A673 (cell line): ENCODE measurements at regions not wholly inside any gene's neighbourhood (a gene's known extent, or its start where the extent isn't known, plus 50 kb on each side); places are given as distances from the start of the nearest gene placed in this dataset.

Experiments
- CTCF ChIP-seq: fragments of 300-800, 200-600 bp; sonication (generic); conservative IDR thresholded peaks from 2 replicates; pipeline ENCODE4 v1.5.1; 2017; ENCODE audit warnings: low read depth, mild to moderate bottlenecking, antibody characterized with exemption, low read length, moderate library complexity, mixed read lengths
- EZH2 ChIP-seq: fragments of 200-600 bp; sonication (generic); IDR thresholded peaks from 2 replicates; pipeline ENCODE4 v1.6.1; 2017; ENCODE audit warnings: borderline replicate concordance, low read depth, mild to moderate bottlenecking, mixed read lengths, antibody characterized with exemption, low read length; ENCODE audit not compliant: poor library complexity, severe bottlenecking

DNA sequence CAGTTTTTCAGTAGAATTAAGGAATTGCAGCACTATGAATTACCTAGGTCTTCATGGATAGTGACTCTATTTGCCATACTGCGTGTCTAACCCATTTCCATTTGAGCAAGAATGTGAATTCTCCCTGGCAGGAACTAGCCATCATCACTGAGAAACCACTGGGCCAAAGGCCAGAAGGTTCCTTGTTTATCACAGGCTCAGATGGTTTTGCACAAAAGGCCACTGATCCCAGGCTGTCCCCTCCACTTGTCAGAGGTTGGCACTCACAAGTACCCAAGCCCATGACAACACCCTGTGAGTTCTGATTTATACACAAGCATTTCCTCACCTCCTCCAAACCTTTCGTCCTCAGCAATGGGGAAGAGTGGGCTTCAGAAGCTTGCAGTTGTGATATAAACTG lies 131.8 kb downstream of the FOXB1 start:
- TF ChIP-seq CTCF: no peak
- no peak for TF ChIP-seq EZH2
